GM21529 (cell line): ENCODE measurements at regions not wholly inside any gene's neighbourhood (a gene's known extent, or its start where the extent isn't known, plus 50 kb on each side); places are given as distances from the start of the nearest gene placed in this dataset.

ENCODE experiments used
- ATAC-seq: cut with Tn5 transposase; IDR thresholded peaks from one replicate; pipeline ENCODE4 v1.9.1; 2021; ENCODE audit not compliant: unreplicated experiment

DNA sequence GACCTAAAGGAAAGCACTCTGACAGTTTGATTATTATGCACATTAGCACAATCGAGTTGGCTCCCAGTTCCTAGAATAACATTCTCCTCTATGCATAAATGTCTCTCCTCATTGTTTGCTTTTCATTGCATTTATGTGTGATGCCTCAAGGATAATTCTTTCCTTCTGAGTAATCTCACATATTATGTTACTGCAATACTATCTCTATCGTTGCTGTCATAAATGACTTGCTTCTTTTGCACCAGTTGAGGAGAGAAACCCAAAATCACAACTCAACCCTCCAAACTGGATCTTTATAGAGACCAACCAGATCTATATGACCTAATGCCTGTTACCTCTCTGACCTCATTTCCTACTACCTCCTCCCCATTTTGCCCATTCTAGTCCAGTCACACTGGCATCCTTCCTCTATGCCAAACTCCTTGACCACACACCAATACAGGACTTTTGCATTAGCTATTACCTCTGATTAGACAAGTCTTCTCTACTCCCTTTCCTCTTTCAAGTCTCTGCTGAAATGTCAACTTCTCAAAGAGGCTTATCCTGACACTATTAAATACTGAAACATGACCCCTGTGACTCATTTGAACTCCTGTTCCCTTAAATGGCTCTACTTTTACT is 1026.0 kb downstream of the TUSC7 start:
- no peak for ATAC-seq

DNA sequence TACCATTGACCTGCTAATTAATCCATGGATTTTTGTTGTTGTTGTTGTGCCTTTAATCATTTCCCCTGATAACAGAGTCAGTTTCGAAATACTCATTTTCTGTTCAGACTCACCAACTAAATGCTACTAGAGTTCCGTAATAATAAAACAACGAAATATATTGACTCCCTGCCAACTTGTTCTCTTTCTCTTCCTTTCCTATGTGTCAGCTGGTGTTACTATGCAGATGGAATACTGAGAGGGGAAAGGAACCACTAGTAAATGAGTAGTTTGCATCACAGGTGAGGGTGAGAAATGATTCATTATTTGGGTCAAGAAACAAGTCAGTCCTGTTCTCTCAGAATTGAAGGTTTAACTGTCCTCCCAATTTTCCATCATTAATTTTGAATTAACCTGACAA is 1027.3 kb downstream of the TUSC7 start:
- ATAC-seq: no peak

DNA sequence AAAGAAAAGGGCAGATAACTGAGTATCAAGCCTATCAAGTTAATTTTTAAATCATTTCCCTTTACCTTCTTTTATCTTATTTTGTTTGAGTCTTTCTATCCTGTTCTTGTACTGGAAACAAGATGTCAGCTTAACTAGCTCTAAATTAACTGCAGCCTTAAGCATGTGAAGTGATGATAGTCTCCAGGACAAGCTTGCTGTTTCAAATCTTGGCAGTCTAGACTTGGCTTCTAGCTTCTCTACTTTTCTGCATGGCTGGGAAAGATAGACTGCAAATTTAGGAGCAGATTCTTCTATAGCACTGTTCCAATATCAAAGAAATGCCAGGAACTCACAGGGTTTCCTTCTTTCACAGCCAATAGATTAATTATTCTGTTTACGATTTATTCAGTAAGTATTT is 1034.4 kb downstream of the TUSC7 start:
- no peak for ATAC-seq

DNA sequence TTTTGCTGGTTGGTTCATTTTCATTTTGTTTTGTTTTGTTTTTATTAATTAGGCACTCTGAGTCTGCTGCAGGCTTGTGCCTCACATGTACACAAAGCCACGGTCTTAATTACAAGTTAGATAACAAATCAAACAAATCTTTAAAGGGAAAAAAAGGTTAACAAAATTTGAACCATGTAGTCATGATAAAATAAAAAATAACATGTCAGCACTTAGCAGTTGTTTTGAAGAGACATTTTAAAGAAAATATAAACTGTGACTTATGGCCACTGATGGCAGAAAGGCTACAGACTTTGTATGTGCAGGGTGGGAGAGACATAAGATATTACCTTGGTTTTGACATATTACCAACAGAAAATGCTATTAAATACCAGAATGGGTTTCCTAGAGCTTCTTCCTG is 1035.4 kb downstream of the TUSC7 start:
- ATAC-seq: no peak

DNA sequence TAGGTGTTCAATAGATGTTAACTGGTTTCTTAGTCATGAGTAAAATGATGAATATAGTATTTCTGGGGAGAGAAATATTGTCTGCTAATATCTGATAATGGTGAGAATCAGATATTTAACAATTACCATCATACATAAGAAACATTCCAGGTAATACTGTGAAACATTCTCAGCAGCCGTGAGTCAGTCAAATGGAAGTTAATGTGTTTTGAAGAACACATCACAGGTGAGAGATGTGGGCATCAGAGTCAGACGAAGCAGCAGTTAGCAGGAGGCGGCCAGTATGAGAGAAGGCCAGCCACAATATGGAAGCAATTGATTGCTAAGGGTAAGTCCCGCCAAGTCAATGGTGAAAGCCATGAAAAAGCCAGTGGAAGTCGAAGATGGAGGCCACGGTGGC is 1035.9 kb downstream of the TUSC7 start:
- ATAC-seq: no peak

DNA sequence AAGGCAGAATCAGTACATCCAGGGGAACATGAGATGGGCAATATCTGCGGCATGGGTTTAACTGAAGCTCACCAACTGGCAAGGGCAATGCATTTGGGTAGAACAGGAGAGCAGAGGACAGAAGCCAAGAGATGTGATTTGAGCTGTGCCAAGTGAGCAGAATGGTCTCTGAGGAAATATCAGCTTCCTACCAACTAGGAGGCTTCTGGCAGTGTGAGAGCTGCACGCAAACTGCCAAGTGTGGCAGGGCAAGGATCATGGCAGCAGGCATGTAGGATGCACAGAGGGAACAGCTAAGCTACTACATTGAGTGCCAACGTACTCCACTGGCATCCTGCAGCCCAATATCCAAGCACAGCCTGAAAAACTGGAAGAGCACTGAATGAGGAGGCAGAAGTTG is 1036.5 kb downstream of the TUSC7 start:
- ATAC-seq: no peak

DNA sequence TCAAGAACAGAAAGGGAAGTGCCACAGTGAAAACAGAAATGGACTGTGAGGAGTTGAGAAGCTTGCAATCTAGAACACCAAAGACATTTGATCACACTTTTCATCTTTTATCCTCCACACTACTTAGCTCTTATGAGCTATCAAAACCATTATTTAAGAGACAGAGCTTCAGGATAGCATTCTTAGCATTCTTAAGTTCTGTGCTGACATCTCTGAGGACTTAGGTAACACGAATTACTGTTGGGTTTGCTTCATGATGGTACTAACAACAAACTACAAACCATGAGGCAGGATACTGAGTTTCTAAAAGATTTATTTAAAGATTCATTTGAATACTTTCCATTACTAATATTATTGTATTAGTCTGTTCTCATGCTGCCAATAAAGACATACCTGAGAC is 1038.6 kb downstream of the TUSC7 start:
- no peak for ATAC-seq

DNA sequence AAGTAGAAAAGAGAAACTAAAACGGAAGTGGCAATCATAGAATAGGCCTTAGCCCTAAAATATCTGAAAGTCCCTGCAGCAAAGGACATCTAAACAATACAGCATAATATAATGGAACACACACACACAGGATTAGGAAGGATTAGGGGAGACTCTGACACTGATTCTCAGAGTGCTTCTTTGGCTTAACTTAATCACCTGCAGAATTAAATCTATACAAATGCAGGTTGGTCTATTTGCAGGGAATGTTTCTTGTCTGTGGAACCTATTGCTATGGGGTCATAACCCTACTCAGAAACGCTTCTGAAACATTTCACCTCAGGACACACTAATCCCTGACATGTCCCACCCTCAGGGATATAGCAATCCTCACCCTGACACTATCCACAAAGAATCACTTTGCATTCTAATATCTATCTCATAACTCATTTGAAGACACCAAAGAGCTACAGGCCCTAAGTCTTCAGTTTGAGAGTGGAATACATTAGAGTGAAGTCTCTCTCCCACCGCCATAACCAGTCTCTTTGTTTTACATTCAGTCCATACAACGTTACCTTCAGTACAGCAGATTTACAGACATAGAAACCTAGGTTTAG is 1041.2 kb downstream of the TUSC7 start:
- no peak for ATAC-seq

DNA sequence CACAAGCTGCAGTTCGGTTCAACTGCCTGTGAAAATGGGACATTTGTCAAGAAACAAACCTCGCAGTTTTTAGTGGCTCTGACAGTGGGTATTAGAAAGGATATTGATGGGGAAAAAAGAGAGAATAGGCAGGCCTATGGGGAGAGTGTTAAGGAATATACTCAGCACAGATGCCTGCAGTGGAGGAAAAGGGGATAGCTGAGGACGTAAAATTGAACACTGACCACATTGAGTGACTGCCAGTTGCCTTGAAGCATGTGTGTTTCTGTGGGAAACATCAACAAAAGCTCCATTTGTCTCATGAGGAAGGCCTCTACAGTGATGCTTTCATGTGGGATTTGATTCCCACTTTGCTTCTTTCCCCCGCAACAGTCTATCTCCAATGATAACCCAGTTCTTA is 1042.1 kb downstream of the TUSC7 start:
- no peak for ATAC-seq

DNA sequence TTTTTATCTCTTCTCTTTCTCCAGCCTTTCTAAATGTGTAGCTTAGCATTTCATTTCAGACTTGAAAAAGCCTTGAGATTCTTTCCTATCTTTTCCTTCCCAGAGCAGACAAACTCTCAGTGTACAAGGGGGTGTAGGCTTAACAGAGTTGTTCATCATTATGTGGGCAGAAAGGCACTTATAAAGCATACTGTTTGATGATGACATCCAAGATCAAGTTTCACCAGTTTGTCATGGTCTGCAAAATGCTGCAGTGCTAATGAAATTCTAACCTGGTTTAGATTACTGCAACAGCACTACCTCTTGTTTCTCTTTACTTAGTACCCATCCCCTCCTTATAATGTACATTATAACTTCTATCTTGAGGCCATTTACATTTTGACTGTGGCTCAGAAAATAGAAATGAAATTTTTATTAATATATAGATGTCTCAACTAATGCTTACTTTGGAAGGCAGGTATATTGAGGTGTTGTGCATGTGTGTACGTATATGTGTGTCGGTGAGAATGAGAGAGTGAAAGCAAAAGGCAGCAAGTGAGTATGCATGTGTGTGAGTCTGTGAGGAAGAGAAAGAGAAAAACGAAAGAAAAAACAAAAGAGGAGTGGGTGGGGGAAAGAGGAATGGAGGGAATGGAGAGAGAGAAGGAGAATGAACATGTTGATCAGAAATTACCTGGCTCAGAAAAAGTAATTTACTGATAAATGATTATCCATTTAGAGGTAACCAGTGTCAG is 1043.6 kb downstream of the TUSC7 start:
- no peak for ATAC-seq

DNA sequence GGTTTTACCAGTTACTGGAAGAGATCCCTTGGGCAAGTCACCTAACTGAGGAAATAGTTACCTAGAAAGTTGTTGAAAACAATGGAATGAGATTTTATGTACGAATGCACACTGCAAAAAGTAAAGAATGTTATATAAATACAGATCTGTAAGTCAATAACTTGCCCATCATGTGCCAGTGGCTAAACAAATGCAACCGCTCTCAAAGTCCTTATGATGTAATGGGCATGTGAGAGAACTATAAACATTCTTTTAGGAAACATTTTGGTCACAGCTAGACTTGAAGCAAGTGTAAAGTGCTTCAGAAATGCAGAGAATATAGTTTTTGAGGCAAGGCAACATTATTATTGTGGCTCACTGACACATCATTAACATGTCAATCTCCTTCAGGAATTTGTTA is 1044.5 kb downstream of the TUSC7 start:
- no peak for ATAC-seq

DNA sequence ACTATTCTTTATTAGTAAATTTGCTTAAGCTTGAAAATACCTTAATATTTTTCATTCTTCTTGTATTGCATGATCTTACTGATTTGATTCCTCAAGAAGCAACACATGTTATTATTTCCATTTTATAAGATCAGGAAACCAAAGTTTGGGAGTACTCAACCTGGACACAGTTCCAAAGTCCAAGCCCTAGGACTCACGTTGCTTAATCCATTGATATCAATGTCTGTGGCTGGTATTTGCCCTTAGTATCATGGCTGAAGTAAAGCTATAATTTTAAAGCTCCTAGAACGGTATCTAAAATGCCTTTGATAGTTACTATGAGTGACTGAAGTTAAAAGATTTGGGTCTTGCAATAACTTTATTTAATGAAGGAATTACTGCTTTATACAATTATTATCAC is 1045.3 kb downstream of the TUSC7 start:
- ATAC-seq: no peak

DNA sequence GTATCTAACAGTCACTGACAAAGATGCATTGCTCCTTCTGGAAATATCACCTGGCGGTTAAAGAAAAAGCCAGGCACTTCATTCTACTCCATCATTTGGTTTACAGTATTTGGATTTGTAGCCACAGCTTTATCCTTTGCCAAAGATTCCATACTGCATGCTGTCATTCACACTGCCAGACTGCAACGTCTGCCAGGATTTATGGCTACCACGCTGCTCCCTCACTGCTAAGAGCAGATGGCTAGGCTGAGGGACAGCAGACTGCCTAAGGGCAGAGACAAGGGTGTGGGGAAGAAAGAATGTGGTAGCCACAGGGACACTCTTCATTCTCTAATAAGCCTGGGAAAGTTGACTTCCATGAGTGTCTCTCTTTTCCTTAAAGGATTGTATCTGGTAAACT is 1047.0 kb downstream of the TUSC7 start:
- no peak for ATAC-seq

DNA sequence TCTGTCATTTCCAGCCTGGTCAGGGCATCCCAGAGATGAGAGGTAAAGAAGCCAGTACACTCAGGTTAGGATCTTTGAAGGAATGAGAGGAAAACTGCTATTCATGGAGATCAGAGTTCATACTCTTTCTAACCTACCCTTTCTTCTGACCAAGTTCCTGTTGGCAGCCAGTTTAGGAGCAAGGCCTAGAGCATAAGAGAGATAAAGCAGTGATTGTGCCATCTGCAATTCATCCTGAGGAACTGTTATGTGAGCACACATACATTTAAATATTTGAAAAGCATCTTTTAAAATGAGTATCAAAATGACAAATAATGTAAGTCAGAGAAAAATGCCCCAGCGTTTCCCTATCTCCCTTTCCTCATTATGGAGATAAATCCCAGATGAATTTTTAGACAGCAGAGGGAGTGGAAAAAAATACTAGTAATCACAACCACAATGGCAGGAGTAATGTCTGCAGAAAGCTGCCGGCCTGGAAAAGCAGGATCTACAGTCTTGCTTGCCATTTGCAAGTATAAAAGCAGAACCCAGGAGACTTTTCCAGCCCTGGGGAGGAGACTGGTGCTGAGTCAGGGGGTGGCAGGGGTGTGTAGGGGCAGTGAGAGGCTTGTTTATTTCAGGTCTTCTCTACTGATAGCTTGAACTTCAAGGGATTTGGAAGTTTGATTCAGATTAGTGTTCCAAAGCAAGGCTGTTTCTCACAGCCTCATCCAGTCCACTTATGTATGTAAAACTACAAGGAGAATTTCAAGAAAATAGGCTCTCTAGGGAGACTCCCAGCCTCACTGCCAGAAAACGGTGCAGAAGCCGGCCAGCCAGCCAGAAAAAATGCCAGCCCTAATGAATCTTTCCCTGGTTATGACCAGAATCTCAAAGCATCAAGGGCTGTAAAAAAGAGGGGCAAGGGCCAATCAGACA is 1052.4 kb downstream of the TUSC7 start:
- no peak for ATAC-seq

DNA sequence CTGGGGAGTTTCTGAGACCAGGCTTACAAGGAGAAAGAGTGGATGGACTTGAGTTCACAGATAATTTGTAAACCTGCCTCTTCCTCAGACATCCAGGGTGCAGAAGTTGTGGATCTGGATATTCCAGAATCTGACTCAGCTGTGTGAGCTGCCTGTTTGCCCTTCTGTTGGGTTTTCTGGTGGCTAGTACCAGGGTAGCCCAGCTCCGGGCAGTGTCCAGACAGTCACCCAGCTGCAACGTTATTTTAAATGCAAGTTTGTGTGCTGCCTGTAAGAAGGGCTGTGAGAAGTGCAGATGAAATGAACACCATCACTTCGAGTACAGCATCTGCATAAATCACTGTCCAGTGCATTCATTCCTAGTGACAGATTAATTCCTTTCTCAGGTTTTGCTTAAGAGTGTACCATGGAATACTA is 1053.0 kb downstream of the TUSC7 start:
- no peak for ATAC-seq

DNA sequence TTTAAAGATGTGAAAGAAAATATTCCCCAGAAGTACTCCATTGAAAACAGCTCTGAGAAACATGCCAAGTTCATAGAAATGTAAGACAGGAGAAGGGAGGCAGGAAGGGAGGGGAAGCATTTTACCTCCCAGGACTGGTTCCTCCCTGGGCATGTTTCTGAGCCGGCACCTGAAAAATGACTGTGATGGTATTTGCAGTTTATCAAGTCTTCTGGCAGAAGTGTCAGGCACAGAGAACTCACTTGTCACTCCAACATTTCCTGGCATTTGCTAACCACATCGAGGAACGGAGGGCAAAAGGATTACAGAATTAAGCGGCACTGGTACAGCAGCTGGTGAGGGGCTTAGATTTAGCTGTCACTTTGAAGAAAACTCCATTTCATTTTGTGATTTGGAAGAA is 1054.0 kb downstream of the TUSC7 start:
- ATAC-seq: no peak

DNA sequence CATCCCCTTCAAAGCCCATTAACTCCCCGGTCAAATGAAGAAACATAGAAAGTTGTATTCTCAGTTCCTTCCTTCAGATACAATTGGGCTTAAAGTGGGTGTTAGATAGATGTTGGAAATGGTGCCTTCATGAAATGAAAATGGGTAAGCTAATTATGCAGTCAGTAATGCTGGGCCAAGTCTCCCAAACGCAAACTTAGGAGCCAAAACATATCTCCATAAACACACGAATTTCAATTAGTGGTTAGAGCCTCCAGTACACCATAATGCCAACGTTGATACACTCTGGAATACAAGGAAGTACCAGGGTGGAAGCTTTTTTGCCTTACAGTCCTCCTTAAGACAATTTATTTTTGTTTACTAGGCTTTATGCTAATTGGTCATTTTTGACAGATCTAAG is 1059.0 kb downstream of the TUSC7 start:
- no peak for ATAC-seq

DNA sequence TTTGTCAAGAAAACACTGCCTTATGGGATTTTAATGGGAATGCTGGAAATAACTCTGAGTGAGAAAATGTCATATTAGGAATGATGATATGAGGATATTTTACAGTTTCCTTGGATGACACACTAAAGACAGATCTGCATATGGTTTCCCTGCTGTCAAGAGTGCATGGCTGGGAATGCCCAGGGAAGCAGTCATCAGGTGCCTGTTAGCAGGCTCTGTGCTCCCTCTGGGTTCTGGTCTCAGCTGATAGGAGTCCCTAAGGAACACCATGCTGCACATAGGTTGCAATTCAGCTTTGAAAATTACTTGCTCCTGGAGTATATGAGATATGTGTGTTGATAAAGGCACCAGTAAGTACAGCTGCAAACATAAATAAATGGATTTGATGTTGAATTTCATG is 1064.6 kb downstream of the TUSC7 start:
- no peak for ATAC-seq

DNA sequence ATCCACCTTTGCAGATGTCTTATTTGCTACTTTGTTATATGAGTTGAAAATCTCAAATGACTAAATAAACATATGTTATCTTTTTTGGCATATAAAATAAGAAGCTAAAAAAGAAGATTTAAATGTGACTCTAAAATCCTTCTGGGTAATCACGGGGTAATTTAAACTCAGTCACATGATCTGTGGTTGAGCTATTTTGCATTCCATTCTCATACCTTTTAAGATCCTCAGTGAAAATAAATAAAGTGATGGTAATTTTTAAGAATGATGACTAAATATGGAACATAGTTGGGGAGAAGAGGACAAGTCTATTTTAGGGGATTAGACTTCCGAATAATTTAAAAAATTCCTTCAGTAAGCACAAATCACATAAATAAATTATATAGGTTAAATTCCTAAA is 1076.8 kb downstream of the TUSC7 start:
- no peak for ATAC-seq

DNA sequence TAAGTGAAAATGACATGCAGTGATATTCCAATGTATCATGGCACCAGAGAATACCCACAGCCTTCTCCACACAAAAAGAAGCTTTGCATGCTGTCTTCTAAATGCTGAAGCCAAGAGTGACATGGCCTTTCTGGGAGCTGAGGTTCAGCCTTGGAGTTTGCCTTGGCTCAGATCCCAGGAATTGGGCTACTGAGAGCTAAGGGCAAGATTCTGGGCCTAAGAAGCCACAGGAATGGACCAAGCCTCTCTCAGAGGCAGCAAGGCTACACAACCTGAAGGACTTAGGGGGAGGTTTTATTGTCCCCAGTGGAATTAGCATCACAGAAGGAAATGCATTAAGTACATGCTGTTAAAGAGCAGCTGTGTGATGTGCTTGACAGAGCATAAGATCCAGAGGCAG is 1078.5 kb downstream of the TUSC7 start:
- ATAC-seq: no peak

DNA sequence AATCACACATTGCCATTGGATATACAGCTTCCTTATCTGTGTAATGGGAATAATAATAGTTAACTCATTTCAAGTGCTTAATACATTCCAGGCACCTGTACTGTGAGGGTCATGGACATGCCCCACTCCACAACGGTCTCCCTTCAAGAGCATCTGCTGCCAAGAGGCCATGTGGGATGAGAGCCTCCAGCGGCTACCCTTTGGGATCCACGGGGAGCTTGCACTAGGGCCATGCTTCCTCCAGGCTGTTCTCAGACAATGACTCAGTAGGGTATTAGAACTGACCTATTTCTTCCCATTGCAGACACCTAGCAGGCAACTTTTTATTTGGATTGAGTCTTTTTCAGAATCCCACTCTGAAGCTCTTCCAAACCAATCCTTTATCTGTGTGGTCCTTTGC is 1078.9 kb downstream of the TUSC7 start:
- ATAC-seq: no peak
